AG20443 (cell line): ENCODE measurements at regions not wholly inside any gene's neighbourhood (a gene's known extent, or its start where the extent isn't known, plus 50 kb on each side); places are given as distances from the start of the nearest gene placed in this dataset.

Source experiments
- DNase-seq: peaks from one replicate; pipeline ENCODE4 v3.0.0; 2012; ENCODE audit warnings: low spot score, mixed read lengths

- no peak for DNase-seq
Observed at GRCh38 chr16:5589812-5590373, 492.3 kb upstream of the EEF2KMT start.

DNA sequence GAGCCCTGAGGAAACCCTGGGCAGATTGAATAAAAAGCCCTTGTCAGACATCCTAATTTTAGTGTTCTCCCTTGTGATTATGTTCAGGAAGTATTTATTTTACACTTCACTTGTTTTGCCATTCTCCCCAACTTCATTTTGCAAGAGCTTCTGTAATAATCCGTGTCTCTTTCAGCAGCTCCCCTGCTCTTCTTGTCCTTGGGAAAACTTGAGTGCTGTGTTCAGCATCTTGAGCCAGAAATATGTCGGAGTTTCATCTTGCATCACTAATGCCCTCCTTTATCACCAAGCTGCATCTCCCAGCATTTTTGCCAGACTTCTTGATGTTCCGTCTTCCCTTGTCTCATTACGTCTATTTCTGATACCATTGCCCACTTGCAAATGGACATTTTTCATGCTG lies 486.5 kb upstream of the EEF2KMT start:
- no peak for DNase-seq

GRCh38 chr16:5582529-5582928 lies 484.9 kb upstream of the EEF2KMT start:
- no peak for DNase-seq

GRCh38 chr16:5581908-5582307 lies 484.3 kb upstream of the EEF2KMT start:
- no peak for DNase-seq

DNA sequence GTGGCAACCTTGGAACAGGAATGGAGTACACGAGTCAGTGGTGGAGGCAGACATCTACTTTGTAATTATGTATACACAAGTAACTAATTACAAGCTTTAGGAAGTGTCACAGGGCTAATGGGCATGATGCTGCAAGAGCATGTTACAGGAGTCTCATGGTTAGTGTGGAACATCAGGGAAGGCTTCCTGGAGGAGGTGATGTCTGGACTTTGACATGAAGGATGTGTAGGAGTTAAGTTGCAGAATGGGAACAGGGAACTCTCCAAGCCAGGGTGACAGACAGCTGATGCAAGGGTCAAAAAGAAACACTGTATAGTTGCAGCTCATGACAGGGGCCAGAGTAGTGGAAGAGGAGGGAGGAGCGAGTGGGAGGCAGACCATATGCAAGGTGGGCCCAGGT lies 483.8 kb upstream of the EEF2KMT start:
- DNase-seq = no peak

- DNase-seq = no peak
Observed at GRCh38 chr16:5580772-5581171, 483.2 kb upstream of the EEF2KMT start.

DNA sequence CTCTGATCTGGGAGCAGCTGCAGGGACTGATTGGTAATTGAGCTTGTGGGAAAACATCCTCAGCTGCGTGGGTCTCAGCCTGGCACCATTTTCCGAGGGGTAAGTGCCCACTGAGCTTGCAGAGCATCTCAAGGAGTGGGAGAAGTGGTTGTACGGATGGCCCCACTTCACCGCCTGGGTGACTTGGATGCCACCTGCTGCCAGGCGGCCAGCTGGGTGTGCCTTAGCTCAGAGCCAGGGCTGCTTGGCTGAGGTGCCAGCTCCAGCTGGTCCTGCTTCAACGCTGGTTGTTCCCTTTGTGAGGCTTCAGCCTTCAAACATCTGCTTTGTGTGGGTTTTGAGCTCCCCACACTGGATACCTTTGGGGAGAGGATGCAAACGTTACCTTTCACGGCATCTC lies 482.7 kb upstream of the EEF2KMT start:
- no peak for DNase-seq

- DNase-seq = no peak
Observed at GRCh38 chr16:5578980-5579379, 481.4 kb upstream of the EEF2KMT start.

DNA sequence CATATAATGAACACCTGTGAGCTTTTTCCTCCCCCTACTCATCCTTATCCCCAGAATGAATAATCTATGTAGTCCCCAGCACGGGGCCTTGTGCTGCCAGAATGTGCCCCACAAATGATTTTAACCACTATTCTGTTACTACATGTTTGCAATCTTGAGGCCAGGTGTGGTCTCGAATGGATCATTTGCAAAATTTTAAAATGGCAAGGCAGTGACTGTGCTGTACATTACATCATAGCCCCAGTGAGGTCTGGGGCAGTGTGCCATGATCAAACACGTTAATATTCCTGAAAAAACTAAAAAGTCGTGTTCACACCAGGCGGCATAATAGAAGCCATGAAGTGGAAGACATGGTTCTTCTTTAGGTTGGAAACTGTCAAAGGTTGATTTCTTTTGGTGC lies 479.9 kb upstream of the EEF2KMT start:
- DNase-seq = no peak

DNA sequence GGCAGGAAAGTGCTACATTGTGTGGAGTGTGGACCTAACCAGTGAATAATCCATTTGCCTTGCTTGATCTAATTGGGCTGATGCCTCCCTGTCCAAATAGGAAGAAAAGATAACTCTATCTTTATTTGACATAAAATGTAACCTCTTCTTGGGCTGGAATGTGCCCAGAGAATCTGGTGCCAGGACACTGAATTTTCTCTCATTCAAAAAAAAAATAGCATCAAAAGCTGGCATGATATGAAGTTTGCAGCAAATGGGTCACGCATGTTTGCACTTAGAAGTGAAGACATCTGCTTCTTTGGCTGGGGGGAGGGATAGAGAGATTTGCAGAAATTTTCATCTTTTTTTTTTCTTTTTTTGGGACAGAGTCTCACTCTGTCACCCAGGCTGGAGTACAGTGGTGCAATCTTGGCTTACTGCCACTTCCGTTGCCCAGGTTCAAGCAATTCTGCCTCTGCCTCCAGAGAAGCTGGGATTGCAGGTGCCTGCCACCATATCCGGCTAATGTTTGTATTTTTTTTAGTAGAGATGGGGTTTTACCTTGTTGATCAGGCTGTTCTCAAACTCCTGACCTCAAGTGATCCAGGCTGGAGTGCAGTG lies 478.2 kb upstream of the EEF2KMT start:
- no peak for DNase-seq

GRCh38 chr16:5575121-5575520 lies 477.5 kb upstream of the EEF2KMT start:
- DNase-seq = no peak

GRCh38 chr16:5572056-5572455 lies 474.5 kb upstream of the EEF2KMT start:
- no peak for DNase-seq

GRCh38 chr16:5571446-5571845 lies 473.9 kb upstream of the EEF2KMT start:
- DNase-seq = no peak

DNA sequence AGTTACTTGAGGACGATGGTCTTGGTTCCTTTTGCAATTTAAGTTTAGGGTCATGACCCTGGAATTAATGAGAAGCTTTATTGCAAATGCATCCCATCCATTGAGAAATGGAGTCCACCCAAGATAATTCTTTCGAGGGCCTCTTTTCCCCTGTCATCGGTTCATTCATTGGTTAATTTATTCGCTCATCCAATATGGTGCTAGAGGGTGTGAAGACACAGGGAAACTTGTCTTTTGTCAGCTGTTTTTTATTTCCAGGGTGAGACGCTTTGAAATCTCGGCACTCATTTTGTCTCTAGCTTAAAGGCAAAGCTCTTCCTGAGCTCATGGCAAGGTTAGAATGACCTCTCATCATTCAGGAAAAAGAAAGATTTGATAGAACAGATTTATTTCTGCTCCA lies 464.2 kb upstream of the EEF2KMT start:
- no peak for DNase-seq

DNA sequence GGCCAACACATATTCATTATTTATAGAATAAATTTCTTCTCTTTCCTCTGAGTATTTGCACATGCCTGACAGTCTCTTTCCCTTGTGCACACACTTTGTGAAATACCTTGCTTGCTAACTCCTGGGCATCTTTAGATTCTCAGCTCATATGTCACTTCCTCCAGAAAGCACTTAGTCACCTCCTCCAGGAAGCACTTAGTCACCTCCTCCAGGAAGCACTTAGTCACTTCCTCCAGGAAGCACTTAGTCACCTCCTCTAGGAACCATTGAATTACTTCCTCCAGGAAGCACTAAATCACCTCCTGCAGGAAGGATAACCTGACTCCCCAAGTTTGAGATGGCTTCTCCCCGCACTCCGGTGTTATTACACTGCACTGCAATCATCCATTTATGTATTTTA lies 462.5 kb upstream of the EEF2KMT start:
- DNase-seq = no peak

GRCh38 chr16:5557966-5558365 lies 460.4 kb upstream of the EEF2KMT start:
- no peak for DNase-seq

GRCh38 chr16:5557448-5557847 lies 459.9 kb upstream of the EEF2KMT start:
- DNase-seq = no peak

DNA sequence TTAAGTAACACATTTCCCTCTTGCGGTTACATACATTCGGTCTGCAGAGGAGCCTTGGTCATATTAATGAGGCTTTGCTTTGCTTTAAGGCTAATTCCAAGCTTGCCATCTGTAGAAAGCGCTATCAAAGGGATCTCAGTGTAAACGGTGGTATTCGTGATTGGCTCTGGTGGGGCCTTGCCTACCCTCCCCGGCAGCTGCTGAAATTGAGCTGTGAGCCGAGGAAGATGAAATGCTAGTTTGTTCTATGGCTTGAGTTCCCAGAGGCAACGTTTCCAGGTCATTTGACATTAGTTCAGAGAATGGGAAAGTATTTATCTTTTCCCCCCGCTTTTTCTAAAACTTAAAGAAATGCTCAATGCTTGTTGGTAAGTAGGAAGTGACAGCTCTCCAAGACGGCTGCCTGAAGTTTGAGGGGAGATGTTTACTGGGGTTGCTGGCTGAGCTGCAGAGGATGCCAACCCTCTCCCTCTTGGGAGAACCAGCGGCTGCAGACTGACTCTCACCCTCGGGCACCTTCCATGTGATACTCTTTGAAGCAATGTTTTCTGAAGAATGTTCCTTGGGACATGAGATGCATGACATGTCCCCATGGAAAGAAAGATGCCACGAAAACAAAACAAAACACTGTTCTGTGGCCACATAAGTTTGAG lies 458.7 kb upstream of the EEF2KMT start:
- DNase-seq = no peak

GRCh38 chr16:5551909-5552308 lies 454.3 kb upstream of the EEF2KMT start:
- DNase-seq = no peak

DNA sequence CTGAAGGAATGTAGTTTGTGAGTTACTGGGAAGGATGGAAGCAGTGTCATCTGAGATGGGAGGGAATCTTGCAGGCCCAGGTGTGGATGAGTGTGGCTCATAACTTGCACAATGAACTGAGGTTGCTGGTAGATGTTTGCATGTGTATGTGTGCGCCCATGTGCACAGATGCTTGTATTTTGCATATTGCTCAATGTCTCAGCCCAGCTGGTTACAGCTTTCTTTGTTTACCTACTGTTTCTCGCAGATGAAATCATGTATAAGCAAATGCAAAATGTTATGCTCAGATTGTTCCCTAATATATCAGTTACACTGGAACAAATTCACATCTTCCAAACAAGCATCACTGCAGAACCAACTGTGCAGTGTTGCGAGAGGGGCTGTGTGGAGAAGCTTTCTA lies 452.2 kb upstream of the EEF2KMT start:
- DNase-seq = no peak

- no peak for DNase-seq
Observed at GRCh38 chr16:5541356-5541755, 443.8 kb upstream of the EEF2KMT start.

GRCh38 chr16:5537347-5537746 lies 439.8 kb upstream of the EEF2KMT start:
- no peak for DNase-seq

GRCh38 chr16:5533321-5533888 lies 435.8 kb upstream of the EEF2KMT start:
- no peak for DNase-seq

DNA sequence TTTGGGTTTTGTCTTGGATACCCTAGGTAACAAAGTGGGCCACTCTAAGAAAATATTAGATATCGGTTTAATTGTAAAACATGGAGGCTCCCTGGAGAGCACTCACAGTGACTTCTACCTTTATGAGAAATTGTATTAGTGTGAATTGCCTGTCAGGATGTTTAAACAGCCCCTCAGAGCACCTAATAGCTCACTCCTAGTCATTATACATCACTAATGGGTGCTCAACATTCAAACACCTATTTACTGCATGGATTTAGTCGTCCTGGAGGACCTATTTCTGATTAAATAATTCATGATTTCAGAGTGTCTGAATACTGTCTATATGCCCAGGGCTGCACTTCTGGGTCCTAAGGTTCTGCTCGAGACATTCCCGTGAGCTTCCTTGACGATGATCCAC lies 430.2 kb upstream of the EEF2KMT start:
- DNase-seq = no peak
